ENCODE measurements at regions not wholly inside any gene's neighbourhood (a gene's known extent, or its start where the extent isn't known, plus 50 kb on each side); places are given as distances from the start of the nearest gene placed in this dataset.

DNA sequence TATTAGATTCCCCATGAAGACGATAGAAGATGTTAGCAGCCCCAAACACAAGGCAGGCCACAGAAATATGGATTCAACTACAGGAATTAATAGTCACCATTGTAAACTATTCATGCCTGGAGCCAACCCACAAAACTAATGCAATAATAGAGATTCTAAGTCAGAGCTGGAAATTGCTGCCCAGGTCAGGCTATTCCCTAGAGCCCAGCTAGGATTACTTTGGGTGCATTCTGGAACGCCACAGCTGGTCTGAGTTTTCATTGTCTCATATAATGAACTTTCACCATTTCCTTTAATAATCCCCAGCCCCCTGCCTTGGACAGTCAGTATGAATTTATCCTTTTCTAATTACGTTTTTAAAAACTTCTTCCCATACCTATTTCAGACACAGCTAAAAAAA, 252.6 kb downstream of the PAPSS1 start:
- TF ChIP-seq, protein P1, sequence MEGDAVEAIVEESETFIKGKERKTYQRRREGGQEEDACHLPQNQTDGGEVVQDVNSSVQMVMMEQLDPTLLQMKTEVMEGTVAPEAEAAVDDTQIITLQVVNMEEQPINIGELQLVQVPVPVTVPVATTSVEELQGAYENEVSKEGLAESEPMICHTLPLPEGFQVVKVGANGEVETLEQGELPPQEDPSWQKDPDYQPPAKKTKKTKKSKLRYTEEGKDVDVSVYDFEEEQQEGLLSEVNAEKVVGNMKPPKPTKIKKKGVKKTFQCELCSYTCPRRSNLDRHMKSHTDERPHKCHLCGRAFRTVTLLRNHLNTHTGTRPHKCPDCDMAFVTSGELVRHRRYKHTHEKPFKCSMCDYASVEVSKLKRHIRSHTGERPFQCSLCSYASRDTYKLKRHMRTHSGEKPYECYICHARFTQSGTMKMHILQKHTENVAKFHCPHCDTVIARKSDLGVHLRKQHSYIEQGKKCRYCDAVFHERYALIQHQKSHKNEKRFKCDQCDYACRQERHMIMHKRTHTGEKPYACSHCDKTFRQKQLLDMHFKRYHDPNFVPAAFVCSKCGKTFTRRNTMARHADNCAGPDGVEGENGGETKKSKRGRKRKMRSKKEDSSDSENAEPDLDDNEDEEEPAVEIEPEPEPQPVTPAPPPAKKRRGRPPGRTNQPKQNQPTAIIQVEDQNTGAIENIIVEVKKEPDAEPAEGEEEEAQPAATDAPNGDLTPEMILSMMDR (IDR thresholded peaks at IDR 0.05; ENCODE audit: poor library complexity), result no peak
- TF ChIP-seq EZH2phosphoT487 (IDR thresholded peaks at IDR 0.05; ENCODE audit: low read depth, severe bottlenecking, unreplicated experiment) (no peak), EZH2 (IDR thresholded peaks at IDR 0.05; ENCODE audit: borderline replicate concordance) (no peak)

All from hepatocyte (in vitro differentiated cells).